ENCODE measurements at regions not wholly inside any gene's neighbourhood (a gene's known extent, or its start where the extent isn't known, plus 50 kb on each side); places are given as distances from the start of the nearest gene placed in this dataset.

GRCh38 chrX:3218442-3218841 lies 128.0 kb downstream of the MXRA5 start:
- TF ChIP-seq CTCF (IDR thresholded peaks at IDR 0.05) (no peak), POLR2A (IDR thresholded peaks at IDR 0.05) (no peak)

All from esophagus squamous epithelium (tissue), 4 donors.